Mesodermal cell (in vitro differentiated cells): ENCODE measurements at regions not wholly inside any gene's neighbourhood (a gene's known extent, or its start where the extent isn't known, plus 50 kb on each side); places are given as distances from the start of the nearest gene placed in this dataset.

Source experiments
- H3K27ac ChIP-seq: 2 replicates; pipeline ENCODE4 v1.7.0; 2013; ENCODE audit warnings: mild to moderate bottlenecking, low read depth, low read length, moderate library complexity; ENCODE audit not compliant: severe bottlenecking
- H3K36me3 ChIP-seq: 2 replicates; pipeline ENCODE4 v1.7.1; 2013; ENCODE audit warnings: mild to moderate bottlenecking, low read length, moderate library complexity; ENCODE audit not compliant: control insufficient read depth, insufficient read depth
- H3K4me1 ChIP-seq: one replicate; pipeline ENCODE4 v1.7.1; 2013; ENCODE audit warnings: mild to moderate bottlenecking, low read length; ENCODE audit not compliant: insufficient read depth, control insufficient read depth, poor library complexity, severe bottlenecking
- H3K4me3 ChIP-seq: 2 replicates; pipeline ENCODE4 v1.7.0; 2013; ENCODE audit warnings: low read length, control low read depth, mild to moderate bottlenecking; ENCODE audit not compliant: insufficient read depth, poor library complexity, severe bottlenecking; ENCODE audit errors: extremely low read depth
- H3K9me3 ChIP-seq: 2 replicates; pipeline ENCODE4 v1.7.1; 2013; ENCODE audit warnings: mild to moderate bottlenecking, low read length, moderate library complexity; ENCODE audit not compliant: control insufficient read depth
- WGBS, 2 experiments: methylation state at CpG; one replicate each; pipeline ENCODE4 v1.1.5; 2013; ENCODE audit warnings: missing lambda C conversion rate in 2 of 2; ENCODE audit not compliant: insufficient coverage in 2 of 2; 5-methylcytosine and 5-hydroxymethylcytosine counted together

DNA sequence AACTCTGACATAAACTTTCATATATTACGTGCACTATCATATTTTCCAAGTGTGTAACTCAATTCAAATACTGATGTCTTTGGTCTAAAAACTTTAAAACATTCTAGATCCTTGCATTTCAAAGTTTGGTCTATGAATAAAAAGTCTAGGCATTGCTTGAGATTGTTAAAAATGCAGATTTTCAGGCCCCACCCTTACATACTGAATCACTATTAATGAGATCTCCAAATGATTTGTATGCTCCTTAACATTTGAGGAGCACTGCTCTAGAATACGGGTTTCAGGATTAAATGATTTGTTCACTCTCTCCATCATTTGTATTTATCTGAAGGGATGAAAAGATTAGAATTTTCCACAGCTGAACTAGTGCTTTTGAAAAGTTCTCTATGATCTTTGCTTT is 202.9 kb downstream of the KBTBD8 start:
- Histone ChIP-seq H3K9me3 (no peaks in the 10 kb centered on the region), H3K36me3 (no peaks in the 10 kb centered on the region), H3K4me1 (no peaks in the 10 kb centered on the region), H3K4me3 (no peak overlapping the region), H3K27ac (no peak overlapping the region)
- 88% methylated on average over 2 of the region's 2 CpGs; no CpG with 5 or more reads in 1 of the 2 experiments for WGBS, 2 experiments

DNA sequence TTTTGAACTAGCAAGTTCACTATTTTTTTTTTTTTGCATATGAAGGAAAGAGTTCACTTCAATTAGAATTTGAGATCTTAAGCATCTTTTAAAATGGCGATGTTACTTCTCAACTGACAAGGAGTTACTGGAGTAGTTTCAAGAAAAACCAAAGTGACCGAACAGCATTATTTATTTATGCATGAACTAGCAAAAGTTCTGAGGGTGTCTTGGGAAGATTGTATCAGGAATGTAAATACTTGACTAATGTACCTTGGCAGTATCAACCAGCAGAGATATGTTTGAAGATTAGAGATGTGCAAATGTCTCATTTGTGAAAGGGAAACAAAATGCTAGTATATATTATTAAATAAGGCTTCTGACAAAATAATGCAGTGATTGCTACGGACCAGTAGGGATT is 203.9 kb downstream of the KBTBD8 start:
- WGBS, 2 experiments = 92 to 100% methylated on average over 1 to 3 of the region's 3 CpGs
- H3K4me3 ChIP-seq = no peak overlapping the region
- no peaks in the 10 kb centered on the region for H3K4me1 ChIP-seq
- no peaks in the 10 kb centered on the region for H3K9me3 ChIP-seq
- H3K27ac ChIP-seq = no peak overlapping the region
- H3K36me3 ChIP-seq = no peaks in the 10 kb centered on the region

DNA sequence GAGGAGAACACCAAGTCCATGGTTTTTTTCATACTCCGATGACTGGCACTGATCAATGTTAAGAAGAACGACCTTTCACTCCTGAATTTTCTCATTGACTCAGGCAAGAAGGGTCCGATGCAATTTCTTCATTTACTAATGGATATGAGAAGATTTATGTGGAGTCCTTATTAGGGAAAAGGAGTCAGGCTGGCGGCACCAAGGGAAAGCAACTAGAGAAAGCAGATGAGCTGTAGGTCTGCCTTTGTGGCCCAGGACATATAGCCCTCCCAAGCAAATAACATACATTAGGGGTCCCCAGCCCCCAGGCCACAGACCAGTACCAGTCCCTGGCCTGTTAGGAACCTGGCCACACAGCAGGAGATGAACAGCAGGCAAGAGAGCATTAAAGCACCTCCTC is 206.8 kb downstream of the KBTBD8 start:
- no peaks in the 10 kb centered on the region for H3K36me3 ChIP-seq
- 92 to 100% methylated on average over 1 of the region's 4 CpGs for WGBS, 2 experiments
- no peaks in the 10 kb centered on the region for H3K9me3 ChIP-seq
- H3K27ac ChIP-seq = no peak overlapping the region
- no peaks in the 10 kb centered on the region for H3K4me1 ChIP-seq
- H3K4me3 ChIP-seq = no peak overlapping the region

DNA sequence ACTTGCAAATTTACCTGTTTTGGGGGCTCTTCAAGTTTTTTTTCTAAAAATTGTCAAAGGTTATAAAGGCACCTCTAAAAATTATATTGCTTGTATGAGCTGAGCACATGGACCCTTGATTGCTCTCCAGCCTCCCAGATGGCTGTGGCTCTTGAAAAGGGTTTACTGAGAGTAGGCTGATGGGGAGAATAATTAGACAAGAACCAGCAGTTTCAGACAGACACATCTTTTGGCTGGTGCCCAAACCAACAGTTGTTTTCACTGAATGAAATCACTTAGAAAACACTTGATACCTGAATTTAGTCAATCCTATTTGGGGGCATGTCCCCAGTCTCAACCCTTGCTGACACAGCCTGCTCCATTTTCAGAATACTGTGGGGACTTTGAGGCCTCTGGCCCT is 217.6 kb downstream of the KBTBD8 start:
- Histone ChIP-seq H3K9me3 (no peaks in the 10 kb centered on the region), H3K4me1 (no peaks in the 10 kb centered on the region), H3K36me3 (no peaks in the 10 kb centered on the region), H3K27ac (no peak overlapping the region), H3K4me3 (no peak overlapping the region)

DNA sequence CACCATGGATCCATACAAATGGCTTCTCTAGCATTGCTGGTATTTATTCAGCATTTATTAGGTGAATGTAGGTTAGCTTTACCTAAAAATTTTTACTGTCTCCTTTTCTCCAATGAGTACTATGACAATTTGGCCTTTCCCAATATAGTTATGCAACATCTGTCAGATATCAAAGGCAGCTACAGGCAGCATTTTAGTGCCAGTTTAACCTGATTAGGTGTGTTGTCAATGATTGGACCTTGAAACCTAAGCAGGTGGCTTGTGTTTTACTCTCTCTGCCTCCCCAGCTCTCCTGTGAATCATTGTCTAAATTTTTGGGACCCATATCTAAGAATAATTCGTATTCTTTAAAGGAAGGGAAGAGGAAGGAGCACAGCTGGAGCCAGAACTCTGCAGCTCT is 228.9 kb downstream of the KBTBD8 start:
- H3K4me1 ChIP-seq = no peaks in the 10 kb centered on the region
- 86 to 100% methylated on average over 1 of the region's 1 CpG for WGBS, 2 experiments
- no peak overlapping the region for H3K4me3 ChIP-seq
- no peak overlapping the region for H3K27ac ChIP-seq
- H3K36me3 ChIP-seq = no peaks in the 10 kb centered on the region
- H3K9me3 ChIP-seq = no peaks in the 10 kb centered on the region

DNA sequence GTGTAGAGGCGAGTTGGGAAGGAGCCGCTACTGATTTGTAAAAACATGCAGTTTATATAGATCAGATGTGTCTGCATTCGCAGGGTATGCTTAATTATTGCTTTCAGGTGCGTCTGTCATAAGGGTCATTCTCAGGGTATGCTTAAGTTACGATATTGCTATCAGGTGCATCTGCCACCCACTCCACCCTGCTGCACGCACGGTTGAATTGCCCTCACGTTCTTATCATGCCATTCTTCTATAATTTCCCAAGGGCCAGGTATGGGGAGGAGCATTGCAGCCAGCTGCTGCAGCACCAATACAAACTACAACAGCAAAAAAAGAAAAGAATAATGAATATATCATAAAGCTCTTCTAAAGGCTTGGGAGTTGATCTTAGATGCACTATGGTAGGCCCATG is 230.0 kb downstream of the KBTBD8 start:
- Histone ChIP-seq H3K27ac (no peak overlapping the region), H3K4me3 (no peak overlapping the region), H3K4me1 (no peaks in the 10 kb centered on the region), H3K9me3 (no peaks in the 10 kb centered on the region), H3K36me3 (no peaks in the 10 kb centered on the region)
- WGBS, 2 experiments = 89 to 96% methylated on average over 3 to 4 of the region's 8 CpGs

DNA sequence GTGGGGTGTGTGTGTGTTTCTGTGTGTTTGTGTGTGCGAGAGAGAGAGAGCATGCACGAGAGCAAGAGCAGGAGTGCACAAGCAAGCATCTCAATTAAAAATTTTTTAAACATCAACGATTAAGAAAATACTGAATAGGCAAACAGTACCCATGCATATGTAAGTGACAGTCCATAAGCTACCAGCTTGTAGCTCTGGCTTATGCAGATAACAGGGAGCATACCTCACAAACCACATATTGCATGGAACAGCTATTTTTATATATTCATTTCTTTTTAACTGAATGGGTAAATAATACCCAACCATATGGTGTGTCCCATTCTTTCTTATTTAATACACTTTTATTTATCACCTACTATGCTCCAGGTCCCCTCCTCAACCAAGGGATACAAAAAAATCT is 234.5 kb downstream of the KBTBD8 start:
- no peaks in the 10 kb centered on the region for H3K4me1 ChIP-seq
- WGBS, 2 experiments = no CpG with 5 or more reads among the region's 3 CpGs
- no peaks in the 10 kb centered on the region for H3K36me3 ChIP-seq
- no peak overlapping the region for H3K4me3 ChIP-seq
- H3K9me3 ChIP-seq = no peaks in the 10 kb centered on the region
- no peak overlapping the region for H3K27ac ChIP-seq

DNA sequence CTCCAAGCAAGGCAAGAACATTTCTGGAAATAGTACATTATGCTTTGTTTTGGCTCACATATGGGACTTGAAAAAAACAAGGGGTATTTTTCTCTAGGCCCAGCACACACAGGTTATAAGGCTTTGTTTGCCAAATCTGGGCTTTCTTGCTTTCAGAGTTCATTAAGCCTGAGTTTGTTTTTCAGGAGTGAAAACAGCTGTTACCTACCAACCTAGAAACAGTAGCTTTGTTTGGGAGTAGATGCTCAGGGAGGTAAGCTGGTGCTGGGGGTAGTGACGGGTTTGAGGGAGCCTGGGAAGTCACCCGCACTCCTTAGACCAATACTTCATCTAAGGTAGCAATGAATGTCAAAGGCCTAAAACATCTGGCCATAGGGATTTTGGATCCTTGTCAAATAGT is 241.2 kb downstream of the KBTBD8 start:
- H3K27ac ChIP-seq = no peak overlapping the region
- WGBS, 2 experiments = 90% methylated on average over 2 of the region's 2 CpGs; no CpG with 5 or more reads in 1 of the 2 experiments
- no peaks in the 10 kb centered on the region for H3K4me1 ChIP-seq
- H3K36me3 ChIP-seq = no peaks in the 10 kb centered on the region
- H3K4me3 ChIP-seq = no peak overlapping the region
- H3K9me3 ChIP-seq = no peaks in the 10 kb centered on the region

DNA sequence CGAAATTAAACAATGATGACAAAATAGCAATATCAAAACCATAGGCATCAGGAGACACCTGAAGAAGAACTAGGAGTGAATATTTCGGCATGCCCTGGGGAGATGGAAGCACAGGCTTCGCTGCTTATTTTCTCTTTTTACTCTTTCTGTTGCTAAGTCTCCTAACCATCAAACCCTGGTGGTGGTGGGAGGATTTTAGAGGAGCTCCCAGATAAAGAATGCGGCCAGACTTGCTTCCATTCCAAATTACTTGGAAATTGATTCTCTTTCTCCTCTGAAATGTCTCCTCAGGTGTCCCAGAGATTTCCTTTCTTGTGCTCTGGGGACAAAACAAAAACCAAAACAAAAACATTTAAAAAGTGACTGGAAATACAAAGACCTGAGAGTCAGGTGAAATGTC is 243.0 kb downstream of the KBTBD8 start:
- no peak overlapping the region for H3K4me3 ChIP-seq
- H3K27ac ChIP-seq = no peak overlapping the region
- no peaks in the 10 kb centered on the region for H3K36me3 ChIP-seq
- no peaks in the 10 kb centered on the region for H3K9me3 ChIP-seq
- H3K4me1 ChIP-seq = no peaks in the 10 kb centered on the region
- 50 to 60% methylated on average over 1 of the region's 4 CpGs for WGBS, 2 experiments

DNA sequence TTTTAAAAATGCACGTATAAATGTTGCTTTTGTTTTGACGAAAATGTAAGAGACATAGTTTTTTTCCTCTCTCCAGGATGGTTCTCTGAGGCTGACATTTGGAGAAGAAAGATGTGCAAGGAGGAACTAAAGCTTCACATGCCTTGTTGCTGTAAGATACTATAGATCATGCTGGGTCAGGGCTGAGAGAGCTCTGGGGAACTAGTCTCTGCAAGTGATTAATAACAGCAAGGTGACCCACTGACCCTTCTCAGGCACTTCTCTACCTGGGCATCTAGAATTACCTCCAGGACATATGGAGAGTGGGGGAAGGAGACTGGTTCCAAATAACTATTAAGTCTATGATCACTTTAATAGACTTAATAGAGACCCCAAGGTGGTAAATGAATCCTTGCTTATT is 246.0 kb downstream of the KBTBD8 start:
- H3K27ac ChIP-seq = no peak overlapping the region
- no peaks in the 10 kb centered on the region for H3K9me3 ChIP-seq
- H3K4me3 ChIP-seq = no peak overlapping the region
- no peaks in the 10 kb centered on the region for H3K4me1 ChIP-seq
- WGBS, 2 experiments = 100% methylated on average over 1 of the region's 2 CpGs; no CpG with 5 or more reads in 1 of the 2 experiments
- H3K36me3 ChIP-seq = no peaks in the 10 kb centered on the region

DNA sequence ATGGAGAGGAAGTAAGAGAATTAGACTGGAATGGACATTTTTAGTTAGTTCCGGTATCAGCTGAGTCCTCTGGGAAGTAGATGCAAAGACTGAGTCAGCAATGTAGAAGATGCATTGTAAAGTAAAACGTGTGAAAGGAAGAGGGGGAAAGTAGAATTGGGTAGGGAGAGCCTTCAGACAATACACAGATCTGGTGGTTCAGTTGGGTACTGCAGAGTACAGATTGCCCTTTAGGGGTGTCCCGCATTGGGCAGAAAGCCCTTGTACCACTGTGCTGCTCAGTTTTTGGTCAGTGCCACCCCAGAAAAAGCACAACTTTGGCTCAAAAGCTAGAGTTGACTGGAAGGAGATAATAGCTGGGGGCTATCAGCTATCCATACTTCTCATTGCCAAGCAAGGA is 247.4 kb downstream of the KBTBD8 start:
- Histone ChIP-seq H3K36me3 (no peaks in the 10 kb centered on the region), H3K4me3 (no peak overlapping the region), H3K9me3 (no peaks in the 10 kb centered on the region), H3K4me1 (no peaks in the 10 kb centered on the region), H3K27ac (no peak overlapping the region)
- WGBS, 2 experiments = 43 to 55% methylated on average over 2 of the region's 3 CpGs

DNA sequence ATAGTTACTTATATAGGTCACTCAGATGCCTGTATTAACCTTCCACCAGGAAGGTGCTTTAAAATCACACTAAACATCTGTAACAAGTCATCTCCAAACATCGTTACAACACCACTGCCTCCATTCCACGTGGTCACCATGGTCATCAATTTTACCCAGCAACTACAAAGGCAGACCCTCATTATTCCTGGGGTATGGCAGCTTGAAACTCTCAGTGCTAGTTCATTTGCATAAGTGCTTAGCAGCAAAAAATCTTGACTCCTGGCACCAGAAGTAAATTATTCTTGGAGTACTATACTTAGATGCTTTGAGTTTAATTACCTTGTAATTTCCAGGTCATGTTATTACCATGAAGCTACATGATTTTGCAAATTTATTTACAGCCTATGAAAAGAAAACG is 250.6 kb downstream of the KBTBD8 start:
- Histone ChIP-seq H3K27ac (no peak overlapping the region), H3K4me3 (no peak overlapping the region), H3K9me3 (no peaks in the 10 kb centered on the region), H3K4me1 (no peaks in the 10 kb centered on the region), H3K36me3 (no peaks in the 10 kb centered on the region)
- 83 to 92% methylated on average over 2 of the region's 3 CpGs for WGBS, 2 experiments
